SKM-1 treated with dmso at 0.1 percent for 144 hours (cell line): ENCODE measurements at regions not wholly inside any gene's neighbourhood (a gene's known extent, or its start where the extent isn't known, plus 50 kb on each side); places are given as distances from the start of the nearest gene placed in this dataset.

Source experiments
- DNase-seq: peaks from one replicate; lab custom pipeline; 2025; ENCODE audit not compliant: unreplicated experiment; lab: John Stamatoyannopoulos, UW

GRCh38 chr5:68771732-68772131 is 322.1 kb upstream of the SLC30A5 start:
- DNase-seq: no peak

GRCh38 chr5:68776381-68776780 is 317.4 kb upstream of the SLC30A5 start:
- no peak for DNase-seq

GRCh38 chr5:68777135-68777534 is 316.7 kb upstream of the SLC30A5 start:
- DNase-seq: peak; percentile 0

- no peak for DNase-seq
These were observed 315.3 kb upstream of the SLC30A5 start for GRCh38 chr5:68778484-68778883.

GRCh38 chr5:68780299-68780955 is 313.4 kb upstream of the SLC30A5 start:
- DNase-seq: no peak

GRCh38 chr5:68793074-68793473 is 300.7 kb upstream of the SLC30A5 start:
- no peak for DNase-seq

GRCh38 chr5:68793993-68794392 is 299.8 kb upstream of the SLC30A5 start:
- DNase-seq: no peak

GRCh38 chr5:68795190-68795589 is 298.6 kb upstream of the SLC30A5 start:
- no peak for DNase-seq

GRCh38 chr5:68798877-68799843 is 294.7 kb upstream of the SLC30A5 start:
- no peak for DNase-seq

- no peak for DNase-seq
These were observed 291.4 kb upstream of the SLC30A5 start for GRCh38 chr5:68802430-68802829.

GRCh38 chr5:68803881-68804319 is 289.9 kb upstream of the SLC30A5 start:
- DNase-seq: no peak

- no peak for DNase-seq
These were observed 289.5 kb upstream of the SLC30A5 start for GRCh38 chr5:68804343-68804742.

- DNase-seq: no peak
These were observed 288.4 kb upstream of the SLC30A5 start for GRCh38 chr5:68805444-68805843.

GRCh38 chr5:68817632-68818031 is 276.2 kb upstream of the SLC30A5 start:
- no peak for DNase-seq

- DNase-seq: no peak
These were observed 275.6 kb upstream of the SLC30A5 start for GRCh38 chr5:68818057-68818695.

- no peak for DNase-seq
These were observed 274.9 kb upstream of the SLC30A5 start for GRCh38 chr5:68818870-68819269.

- no peak for DNase-seq
These were observed 272.8 kb upstream of the SLC30A5 start for GRCh38 chr5:68821056-68821455.

- no peak for DNase-seq
These were observed 271.0 kb upstream of the SLC30A5 start for GRCh38 chr5:68822796-68823195.

GRCh38 chr5:68823301-68823700 is 270.5 kb upstream of the SLC30A5 start:
- no peak for DNase-seq

- DNase-seq: no peak
These were observed 263.4 kb upstream of the SLC30A5 start for GRCh38 chr5:68830377-68830898.

GRCh38 chr5:68834491-68834981 is 259.3 kb upstream of the SLC30A5 start:
- DNase-seq: no peak
